ENCODE measurements at regions not wholly inside any gene's neighbourhood (a gene's known extent, or its start where the extent isn't known, plus 50 kb on each side); places are given as distances from the start of the nearest gene placed in this dataset.

GRCh38 chr9:82736701-82737100, 326.2 kb downstream of the RASEF start:
- TF ChIP-seq POLR2A (IDR thresholded peaks at IDR 0.05) = no peak
- no peak for TF ChIP-seq CTCF (IDR thresholded peaks at IDR 0.05)
- no peak for TF ChIP-seq POLR2AphosphoS5 (IDR thresholded peaks at IDR 0.05)
- TF ChIP-seq EP300 (IDR thresholded peaks at IDR 0.05; ENCODE audit: low read depth) = no peak

Data from transverse colon (tissue), 4 donors.